ENCODE measurements at regions not wholly inside any gene's neighbourhood (a gene's known extent, or its start where the extent isn't known, plus 50 kb on each side); places are given as distances from the start of the nearest gene placed in this dataset.

- Histone ChIP-seq H3K27me3 (ENCODE audit: insufficient read depth, low read depth) (no peaks in the 10 kb centered on the region), H3K79me2 (ENCODE audit: low read depth) (no peaks in the 10 kb centered on the region), H3K27ac (no peak overlapping the region), H3K4me2 (no peak overlapping the region), H3K36me3 (ENCODE audit: low read depth) (no peaks in the 10 kb centered on the region), H3F3A (ENCODE audit: insufficient read depth, low read depth) (no peaks in the 10 kb centered on the region), H3K4me3 (no peak overlapping the region), H3K4me1 (replicated peaks; ENCODE audit: insufficient read depth) (no peaks in the 10 kb centered on the region), H4K20me1 (ENCODE audit: insufficient read depth) (no peaks in the 10 kb centered on the region), H2AFZ (no peak overlapping the region), H3K9me3 (ENCODE audit: insufficient read depth, low read depth) (no peaks in the 10 kb centered on the region), H3K9me2 (ENCODE audit: insufficient read depth) (no peaks in the 10 kb centered on the region)
- BruUV-seq (replicated peaks), result no TSS peak
- no peak for TF ChIP-seq EZH2 (IDR thresholded peaks at IDR 0.05; ENCODE audit: low read depth)
- TF ChIP-seq, protein P1, sequence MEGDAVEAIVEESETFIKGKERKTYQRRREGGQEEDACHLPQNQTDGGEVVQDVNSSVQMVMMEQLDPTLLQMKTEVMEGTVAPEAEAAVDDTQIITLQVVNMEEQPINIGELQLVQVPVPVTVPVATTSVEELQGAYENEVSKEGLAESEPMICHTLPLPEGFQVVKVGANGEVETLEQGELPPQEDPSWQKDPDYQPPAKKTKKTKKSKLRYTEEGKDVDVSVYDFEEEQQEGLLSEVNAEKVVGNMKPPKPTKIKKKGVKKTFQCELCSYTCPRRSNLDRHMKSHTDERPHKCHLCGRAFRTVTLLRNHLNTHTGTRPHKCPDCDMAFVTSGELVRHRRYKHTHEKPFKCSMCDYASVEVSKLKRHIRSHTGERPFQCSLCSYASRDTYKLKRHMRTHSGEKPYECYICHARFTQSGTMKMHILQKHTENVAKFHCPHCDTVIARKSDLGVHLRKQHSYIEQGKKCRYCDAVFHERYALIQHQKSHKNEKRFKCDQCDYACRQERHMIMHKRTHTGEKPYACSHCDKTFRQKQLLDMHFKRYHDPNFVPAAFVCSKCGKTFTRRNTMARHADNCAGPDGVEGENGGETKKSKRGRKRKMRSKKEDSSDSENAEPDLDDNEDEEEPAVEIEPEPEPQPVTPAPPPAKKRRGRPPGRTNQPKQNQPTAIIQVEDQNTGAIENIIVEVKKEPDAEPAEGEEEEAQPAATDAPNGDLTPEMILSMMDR (conservative IDR thresholded peaks at IDR 0.05), result no peak
- intact Hi-C loops (cut with micrococcal nuclease; ENCODE audit: unreplicated experiment), result no loop called here
- ChIA-PET POLR2A (ENCODE audit: unreplicated experiment) (no interaction called here), CTCF (no interaction called here)
- peak in 1 of 2 experiments; percentile 36 for DNase-seq
Measured at GRCh38 chr2:168338292-168338691, 90.9 kb upstream of the STK39 start.

DNA sequence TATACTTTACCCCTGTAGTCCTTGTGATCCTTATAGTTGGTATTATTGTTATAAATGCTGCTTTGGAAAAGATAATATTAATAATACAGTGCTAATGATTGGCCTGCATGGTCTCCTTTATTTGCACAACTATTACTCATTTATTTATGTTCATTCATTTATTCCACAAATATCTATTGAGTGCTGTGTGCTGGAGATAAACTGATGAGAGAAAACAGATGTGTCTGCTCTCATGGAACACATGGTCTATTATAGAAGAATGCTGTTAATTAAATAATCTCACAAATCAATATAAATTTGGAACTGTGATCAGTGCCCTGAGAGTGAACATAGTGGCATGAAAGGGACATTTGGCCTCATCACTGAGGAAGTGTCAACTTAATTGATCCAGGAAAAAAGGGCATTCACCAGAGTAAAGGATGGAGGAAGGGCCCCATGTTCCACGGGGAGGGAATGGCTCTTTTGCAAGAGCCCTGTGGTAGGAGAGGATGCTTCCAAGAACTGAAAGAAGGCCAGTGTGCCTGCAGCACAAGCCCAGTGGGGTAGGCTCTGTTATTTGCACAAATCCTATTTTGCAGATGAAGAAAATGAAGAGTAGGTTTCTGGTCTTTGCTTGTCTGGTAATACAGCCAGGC is 91.5 kb upstream of the STK39 start:
- H4K20me1 ChIP-seq (ENCODE audit: insufficient read depth), result no peaks in the 10 kb centered on the region
- H2AFZ ChIP-seq, result no peak overlapping the region
- CTCF ChIA-PET, result no interaction called here
- POLR2A ChIA-PET (ENCODE audit: unreplicated experiment), result no interaction called here
- TF ChIP-seq EZH2 (IDR thresholded peaks at IDR 0.05; ENCODE audit: low read depth), result no peak
- TF ChIP-seq, protein P1 (conservative IDR thresholded peaks at IDR 0.05), result no peak
- H3K27me3 ChIP-seq (ENCODE audit: insufficient read depth, low read depth), result no peaks in the 10 kb centered on the region
- H3K36me3 ChIP-seq (ENCODE audit: low read depth), result no peaks in the 10 kb centered on the region
- no peaks in the 10 kb centered on the region for H3F3A ChIP-seq (ENCODE audit: insufficient read depth, low read depth)
- no peaks in the 10 kb centered on the region for H3K9me3 ChIP-seq (ENCODE audit: insufficient read depth, low read depth)
- no peak overlapping the region for H3K27ac ChIP-seq
- no TSS peak for BruUV-seq (replicated peaks)
- H3K4me2 ChIP-seq, result no peak overlapping the region
- no peak for DNase-seq
- H3K79me2 ChIP-seq (ENCODE audit: low read depth), result no peaks in the 10 kb centered on the region
- no peaks in the 10 kb centered on the region for H3K9me2 ChIP-seq (ENCODE audit: insufficient read depth)
- H3K4me3 ChIP-seq, result no peak overlapping the region
- H3K4me1 ChIP-seq (replicated peaks; ENCODE audit: insufficient read depth), result no peaks in the 10 kb centered on the region
- intact Hi-C loops (cut with micrococcal nuclease; ENCODE audit: unreplicated experiment), result no loop called here

DNA sequence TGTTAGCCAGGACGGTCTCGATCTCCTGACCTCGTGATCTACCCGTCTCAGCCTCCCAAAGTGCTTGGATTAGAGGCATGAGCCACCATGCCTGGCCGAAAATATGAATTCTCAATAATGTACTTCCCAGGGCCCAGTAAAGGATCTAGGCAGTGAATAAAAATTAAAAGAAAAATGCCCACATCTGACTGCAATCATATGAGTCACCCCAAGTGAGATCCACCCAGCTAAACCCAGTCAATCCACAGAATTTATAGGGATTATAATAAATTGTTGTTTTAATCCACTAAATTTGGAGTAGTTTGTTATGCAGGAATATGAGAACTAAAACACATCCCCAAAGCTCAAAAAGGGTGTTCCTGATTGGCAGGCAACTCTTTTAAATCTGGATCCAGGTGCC is 93.5 kb upstream of the STK39 start:
- Histone ChIP-seq H2AFZ (no peak overlapping the region), H3F3A (ENCODE audit: insufficient read depth, low read depth) (no peaks in the 10 kb centered on the region), H3K27ac (no peak overlapping the region), H3K4me1 (replicated peaks; ENCODE audit: insufficient read depth) (no peaks in the 10 kb centered on the region), H4K20me1 (ENCODE audit: insufficient read depth) (no peaks in the 10 kb centered on the region), H3K79me2 (ENCODE audit: low read depth) (no peaks in the 10 kb centered on the region), H3K9me3 (ENCODE audit: insufficient read depth, low read depth) (no peaks in the 10 kb centered on the region), H3K36me3 (ENCODE audit: low read depth) (no peaks in the 10 kb centered on the region), H3K27me3 (ENCODE audit: insufficient read depth, low read depth) (no peaks in the 10 kb centered on the region), H3K4me2 (no peak overlapping the region), H3K4me3 (no peak overlapping the region), H3K9me2 (ENCODE audit: insufficient read depth) (no peaks in the 10 kb centered on the region)
- no peak for DNase-seq
- ChIA-PET CTCF (no interaction called here), POLR2A (ENCODE audit: unreplicated experiment) (no interaction called here)
- intact Hi-C loops (cut with micrococcal nuclease; ENCODE audit: unreplicated experiment), result no loop called here
- no peak for TF ChIP-seq EZH2 (IDR thresholded peaks at IDR 0.05; ENCODE audit: low read depth)
- TF ChIP-seq, protein P1 (conservative IDR thresholded peaks at IDR 0.05), result no peak
- no TSS peak for BruUV-seq (replicated peaks)
